HEK293 (cell line): ENCODE measurements at regions not wholly inside any gene's neighbourhood (a gene's known extent, or its start where the extent isn't known, plus 50 kb on each side); places are given as distances from the start of the nearest gene placed in this dataset.

ENCODE experiments used
- CTCF ChIA-PET: fragments of 350-600 bp; formaldehyde crosslinking; extraction: SDS; loops from one replicate; lab custom pipeline; 2021; ENCODE audit warnings: antibody characterized with exemption; lab: Yijun Ruan, JAX
- POLR2A ChIA-PET: fragments of 300-600 bp; formaldehyde crosslinking; extraction: SDS; loops from one replicate; lab custom pipeline; 2020; ENCODE audit warnings: antibody characterized with exemption, inconsistent platforms; lab: Yijun Ruan, JAX
- H3K27ac ChIP-seq: fragments of 200-500 bp; sonication (Bioruptor generic); 2 replicates; pipeline ENCODE4 v1.5.1; 2014; ENCODE audit warnings: low read depth, low read length, control low read depth, inconsistent platforms; ENCODE audit errors: extremely low read depth
- H3K36me3 ChIP-seq, 2 experiments: fragments of 200-500 bp in 1 of 2; sonication (Bioruptor generic) in 1 of 2; 1 replicate in 1 of 2; 2 replicates in 1 of 2; pipeline ENCODE4 v1.5.1; 2014 to 2017; ENCODE audit warnings: inconsistent platforms in 2 of 2, low read length in 2 of 2; ENCODE audit not compliant: control insufficient read depth in 2 of 2, insufficient read depth in 1 of 2
- H3K4me1 ChIP-seq: fragments of 200-500 bp; sonication (Bioruptor generic); 2 replicates; pipeline ENCODE4 v1.5.1; 2014; ENCODE audit warnings: mild to moderate bottlenecking, low read length, inconsistent platforms; ENCODE audit not compliant: control insufficient read depth, insufficient read depth
- H3K4me3 ChIP-seq: 2 replicates; pipeline ENCODE4 v1.5.1; 2011; ENCODE audit warnings: low read depth, mild to moderate bottlenecking, control low read depth, low read length, moderate library complexity
- H3K9me3 ChIP-seq: fragments of 200-500 bp; sonication (Bioruptor generic); 2 replicates; pipeline ENCODE4 v1.5.1; 2014; ENCODE audit warnings: low read depth, low read length, inconsistent platforms; ENCODE audit not compliant: control insufficient read depth, insufficient read depth
- BCL11A ChIP-seq: fragments of 450-650 bp; formaldehyde crosslinking; IDR thresholded peaks from 2 replicates; pipeline ENCODE4 v1.5.1; 2016; ENCODE audit warnings: low read depth, missing biosample characterization, missing genetic modification characterization
- GFI1B ChIP-seq: fragments of 450-650 bp; formaldehyde crosslinking; IDR thresholded peaks from 2 replicates; pipeline ENCODE4 v1.5.1; 2016; ENCODE audit warnings: missing biosample characterization, missing genetic modification characterization
- GLI2 ChIP-seq: fragments of 450-650 bp; formaldehyde crosslinking; IDR thresholded peaks from 2 replicates; pipeline ENCODE4; 2017; ENCODE audit warnings: missing biosample characterization, missing genetic modification characterization, low read depth, borderline replicate concordance
- GLIS2 ChIP-seq: fragments of 450-650 bp; formaldehyde crosslinking; IDR thresholded peaks from 2 replicates; pipeline ENCODE4 v1.5.1; 2016; ENCODE audit warnings: missing biosample characterization, missing genetic modification characterization
- KLF8 ChIP-seq: fragments of 450-650 bp; formaldehyde crosslinking; IDR thresholded peaks from 2 replicates; pipeline ENCODE4 v1.5.1; 2016; ENCODE audit warnings: missing biosample characterization, missing genetic modification characterization
- KLF9 ChIP-seq: fragments of 450-650 bp; formaldehyde crosslinking; IDR thresholded peaks from 2 replicates; pipeline ENCODE4 v1.5.1; 2016; ENCODE audit warnings: missing biosample characterization, missing genetic modification characterization, low read depth
- MYNN ChIP-seq: fragments of 450-650 bp; formaldehyde crosslinking; IDR thresholded peaks from 2 replicates; pipeline ENCODE4 v1.5.1; 2016; ENCODE audit warnings: missing biosample characterization, missing genetic modification characterization, borderline replicate concordance
- OSR2 ChIP-seq: fragments of 450-650 bp; formaldehyde crosslinking; IDR thresholded peaks from 2 replicates; pipeline ENCODE4 v1.5.1; 2016; ENCODE audit warnings: missing biosample characterization, missing genetic modification characterization
- REPIN1 ChIP-seq: fragments of 450-650 bp; formaldehyde crosslinking; IDR thresholded peaks from 2 replicates; pipeline ENCODE4 v1.5.1; 2017; ENCODE audit warnings: missing biosample characterization, missing genetic modification characterization, low read depth
- SCRT1 ChIP-seq: fragments of 450-650 bp; formaldehyde crosslinking; IDR thresholded peaks from 2 replicates; pipeline ENCODE4 v1.5.1; 2016; ENCODE audit warnings: missing biosample characterization, missing genetic modification characterization, borderline replicate concordance
- ZBTB17 ChIP-seq: fragments of 450-650 bp; formaldehyde crosslinking; IDR thresholded peaks from 2 replicates; pipeline ENCODE4 v1.5.1; 2016; ENCODE audit warnings: missing biosample characterization, missing genetic modification characterization
- ZBTB48 ChIP-seq: fragments of 450-650 bp; formaldehyde crosslinking; IDR thresholded peaks from 2 replicates; pipeline ENCODE4 v1.5.1; 2016; ENCODE audit warnings: missing biosample characterization, missing genetic modification characterization
- ZNF114 ChIP-seq: fragments of 450-650 bp; formaldehyde crosslinking; IDR thresholded peaks from 2 replicates; pipeline ENCODE4 v1.5.0; 2017; ENCODE audit warnings: missing biosample characterization, missing genetic modification characterization
- ZNF146 ChIP-seq: fragments of 450-650 bp; formaldehyde crosslinking; IDR thresholded peaks from 2 replicates; pipeline ENCODE4 v1.5.1; 2016; ENCODE audit warnings: missing biosample characterization, missing genetic modification characterization
- ZNF2 ChIP-seq: fragments of 450-650 bp; formaldehyde crosslinking; IDR thresholded peaks from 2 replicates; pipeline ENCODE4 v1.5.1; 2016; ENCODE audit warnings: missing biosample characterization, missing genetic modification characterization
- ZNF311 ChIP-seq: fragments of 450-650 bp; formaldehyde crosslinking; IDR thresholded peaks from 2 replicates; pipeline ENCODE4 v1.5.1; 2017; ENCODE audit warnings: missing biosample characterization, missing genetic modification characterization, borderline replicate concordance
- ZNF324 ChIP-seq: fragments of 450-650 bp; formaldehyde crosslinking; IDR thresholded peaks from 2 replicates; pipeline ENCODE4 v1.5.1; 2016; ENCODE audit warnings: missing biosample characterization, missing genetic modification characterization
- ZNF391 ChIP-seq: fragments of 450-650 bp; formaldehyde crosslinking; IDR thresholded peaks from 2 replicates; pipeline ENCODE4 v1.5.1; 2016; ENCODE audit warnings: low read depth, missing biosample characterization, missing genetic modification characterization, borderline replicate concordance
- ZNF416 ChIP-seq: fragments of 450-650 bp; formaldehyde crosslinking; IDR thresholded peaks from 2 replicates; pipeline ENCODE4 v1.5.1; 2016; ENCODE audit warnings: missing biosample characterization, missing genetic modification characterization
- ZNF473 ChIP-seq: fragments of 450-650 bp; formaldehyde crosslinking; IDR thresholded peaks from 2 replicates; pipeline ENCODE4 v1.5.1; 2017; ENCODE audit warnings: missing biosample characterization, missing genetic modification characterization
- ZNF510 ChIP-seq: fragments of 450-650 bp; formaldehyde crosslinking; IDR thresholded peaks from 2 replicates; pipeline ENCODE4 v1.5.1; 2018; ENCODE audit warnings: mild to moderate bottlenecking, missing genetic modification characterization, missing biosample characterization; ENCODE audit not compliant: insufficient replicate concordance
- ZNF544 ChIP-seq: fragments of 450-650 bp; formaldehyde crosslinking; IDR thresholded peaks from 2 replicates; pipeline ENCODE4 v1.5.0; 2017; ENCODE audit warnings: missing biosample characterization, missing genetic modification characterization
- ZNF654 ChIP-seq: fragments of 450-650 bp; formaldehyde crosslinking; IDR thresholded peaks from 2 replicates; pipeline ENCODE4 v1.5.1; 2016; ENCODE audit warnings: low read depth, missing biosample characterization, missing genetic modification characterization
- ZNF670 ChIP-seq: fragments of 450-650 bp; formaldehyde crosslinking; IDR thresholded peaks from 2 replicates; pipeline ENCODE4 v1.5.1; 2016; ENCODE audit warnings: missing biosample characterization, missing genetic modification characterization, low read depth
- TF ChIP-seq, protein P1 (sequence below): fragments of 450-650 bp; formaldehyde crosslinking; IDR thresholded peaks from 2 replicates; pipeline ENCODE4 v1.5.1; 2016; ENCODE audit warnings: missing biosample characterization, missing genetic modification characterization
- TF ChIP-seq, protein P2 (sequence below): fragments of 450-650 bp; formaldehyde crosslinking; IDR thresholded peaks from 2 replicates; pipeline ENCODE4 v1.5.1; 2016; ENCODE audit warnings: missing biosample characterization, missing genetic modification characterization, low read depth
- TF ChIP-seq, protein P3 (sequence below): IDR thresholded peaks from 2 replicates; pipeline ENCODE4 v1.6.1; 2011; ENCODE audit warnings: mild to moderate bottlenecking, low read depth, low read length, borderline replicate concordance
- TF ChIP-seq, protein P4 (sequence below): fragments of 450-650 bp; formaldehyde crosslinking; IDR thresholded peaks from 2 replicates; pipeline ENCODE4 v1.5.1; 2016; ENCODE audit warnings: missing biosample characterization, missing genetic modification characterization
- TF ChIP-seq, protein P5 (sequence below): fragments of 450-650 bp; formaldehyde crosslinking; IDR thresholded peaks from 2 replicates; pipeline ENCODE4 v1.5.1; 2017; ENCODE audit warnings: missing biosample characterization, missing genetic modification characterization

DNA sequence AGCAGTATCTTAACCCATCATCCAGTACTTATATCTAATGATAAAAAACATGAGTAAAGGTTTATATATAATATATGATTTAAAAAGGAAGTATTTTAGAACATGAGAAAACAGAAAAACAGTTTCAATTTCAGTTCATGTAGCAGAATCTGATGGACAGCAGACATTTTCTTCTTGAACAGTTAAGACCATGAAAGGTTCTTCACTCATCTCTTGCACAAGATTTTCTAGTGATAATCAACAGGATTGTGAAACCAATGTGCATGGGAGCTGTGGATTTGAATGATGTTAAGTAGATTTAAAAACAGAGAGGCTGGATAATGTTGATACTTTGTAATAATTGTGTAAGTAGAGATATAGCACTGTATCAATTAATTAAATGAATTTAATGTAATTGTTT lies 1297.6 kb downstream of the BRINP3 start (continued):
- TF ChIP-seq, protein P1, sequence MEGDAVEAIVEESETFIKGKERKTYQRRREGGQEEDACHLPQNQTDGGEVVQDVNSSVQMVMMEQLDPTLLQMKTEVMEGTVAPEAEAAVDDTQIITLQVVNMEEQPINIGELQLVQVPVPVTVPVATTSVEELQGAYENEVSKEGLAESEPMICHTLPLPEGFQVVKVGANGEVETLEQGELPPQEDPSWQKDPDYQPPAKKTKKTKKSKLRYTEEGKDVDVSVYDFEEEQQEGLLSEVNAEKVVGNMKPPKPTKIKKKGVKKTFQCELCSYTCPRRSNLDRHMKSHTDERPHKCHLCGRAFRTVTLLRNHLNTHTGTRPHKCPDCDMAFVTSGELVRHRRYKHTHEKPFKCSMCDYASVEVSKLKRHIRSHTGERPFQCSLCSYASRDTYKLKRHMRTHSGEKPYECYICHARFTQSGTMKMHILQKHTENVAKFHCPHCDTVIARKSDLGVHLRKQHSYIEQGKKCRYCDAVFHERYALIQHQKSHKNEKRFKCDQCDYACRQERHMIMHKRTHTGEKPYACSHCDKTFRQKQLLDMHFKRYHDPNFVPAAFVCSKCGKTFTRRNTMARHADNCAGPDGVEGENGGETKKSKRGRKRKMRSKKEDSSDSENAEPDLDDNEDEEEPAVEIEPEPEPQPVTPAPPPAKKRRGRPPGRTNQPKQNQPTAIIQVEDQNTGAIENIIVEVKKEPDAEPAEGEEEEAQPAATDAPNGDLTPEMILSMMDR (tag by site-specific recombination): no peak
- TF ChIP-seq ZNF391 (tag by site-specific recombination) (no peak), KLF9 (tag by site-specific recombination) (no peak), ZNF311 (tag by site-specific recombination) (no peak), SCRT1 (no peak), ZNF654 (tag by site-specific recombination) (no peak), REPIN1 (tag by site-specific recombination) (no peak), ZNF473 (tag by site-specific recombination) (no peak)
- TF ChIP-seq, protein P2, sequence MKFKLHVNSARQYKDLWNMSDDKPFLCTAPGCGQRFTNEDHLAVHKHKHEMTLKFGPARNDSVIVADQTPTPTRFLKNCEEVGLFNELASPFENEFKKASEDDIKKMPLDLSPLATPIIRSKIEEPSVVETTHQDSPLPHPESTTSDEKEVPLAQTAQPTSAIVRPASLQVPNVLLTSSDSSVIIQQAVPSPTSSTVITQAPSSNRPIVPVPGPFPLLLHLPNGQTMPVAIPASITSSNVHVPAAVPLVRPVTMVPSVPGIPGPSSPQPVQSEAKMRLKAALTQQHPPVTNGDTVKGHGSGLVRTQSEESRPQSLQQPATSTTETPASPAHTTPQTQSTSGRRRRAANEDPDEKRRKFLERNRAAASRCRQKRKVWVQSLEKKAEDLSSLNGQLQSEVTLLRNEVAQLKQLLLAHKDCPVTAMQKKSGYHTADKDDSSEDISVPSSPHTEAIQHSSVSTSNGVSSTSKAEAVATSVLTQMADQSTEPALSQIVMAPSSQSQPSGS (tag by site-specific recombination): no peak

DNA sequence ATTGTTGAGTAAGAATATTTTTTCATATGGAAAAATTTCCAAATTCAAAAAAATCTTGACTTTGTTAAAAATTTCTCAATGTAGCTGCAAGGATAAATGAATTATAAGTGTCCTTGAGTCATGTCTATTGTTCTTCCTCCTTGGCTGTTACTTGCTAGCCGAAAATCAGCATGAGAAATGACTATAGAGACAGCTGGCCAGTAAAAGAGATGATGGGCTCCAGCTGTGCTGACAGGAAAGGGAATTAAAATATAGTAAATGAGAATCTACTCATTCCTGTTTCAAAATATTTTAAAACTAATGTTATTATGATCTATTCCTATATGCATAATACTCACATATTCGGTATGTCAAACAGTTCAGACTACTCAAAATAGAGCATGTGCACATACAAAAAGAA lies 1292.6 kb downstream of the BRINP3 start:
- POLR2A ChIA-PET: no interaction called here
- TF ChIP-seq ZNF114 (no peak), ZNF324 (no peak), ZNF544 (no peak), BCL11A (tag by site-specific recombination) (no peak), ZNF510 (no peak), ZNF670 (tag by site-specific recombination) (no peak), KLF8 (no peak), GFI1B (tag by site-specific recombination) (no peak), ZNF2 (no peak), GLIS2 (no peak), OSR2 (no peak), ZNF146 (tag by site-specific recombination) (no peak), ZBTB17 (tag by site-specific recombination) (no peak), ZBTB48 (tag by site-specific recombination) (no peak), ZNF416 (tag by site-specific recombination) (no peak), MYNN (tag by site-specific recombination) (no peak), GLI2 (no peak)
- TF ChIP-seq, protein P3, sequence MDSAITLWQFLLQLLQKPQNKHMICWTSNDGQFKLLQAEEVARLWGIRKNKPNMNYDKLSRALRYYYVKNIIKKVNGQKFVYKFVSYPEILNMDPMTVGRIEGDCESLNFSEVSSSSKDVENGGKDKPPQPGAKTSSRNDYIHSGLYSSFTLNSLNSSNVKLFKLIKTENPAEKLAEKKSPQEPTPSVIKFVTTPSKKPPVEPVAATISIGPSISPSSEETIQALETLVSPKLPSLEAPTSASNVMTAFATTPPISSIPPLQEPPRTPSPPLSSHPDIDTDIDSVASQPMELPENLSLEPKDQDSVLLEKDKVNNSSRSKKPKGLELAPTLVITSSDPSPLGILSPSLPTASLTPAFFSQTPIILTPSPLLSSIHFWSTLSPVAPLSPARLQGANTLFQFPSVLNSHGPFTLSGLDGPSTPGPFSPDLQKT: no peak
- TF ChIP-seq, protein P4, sequence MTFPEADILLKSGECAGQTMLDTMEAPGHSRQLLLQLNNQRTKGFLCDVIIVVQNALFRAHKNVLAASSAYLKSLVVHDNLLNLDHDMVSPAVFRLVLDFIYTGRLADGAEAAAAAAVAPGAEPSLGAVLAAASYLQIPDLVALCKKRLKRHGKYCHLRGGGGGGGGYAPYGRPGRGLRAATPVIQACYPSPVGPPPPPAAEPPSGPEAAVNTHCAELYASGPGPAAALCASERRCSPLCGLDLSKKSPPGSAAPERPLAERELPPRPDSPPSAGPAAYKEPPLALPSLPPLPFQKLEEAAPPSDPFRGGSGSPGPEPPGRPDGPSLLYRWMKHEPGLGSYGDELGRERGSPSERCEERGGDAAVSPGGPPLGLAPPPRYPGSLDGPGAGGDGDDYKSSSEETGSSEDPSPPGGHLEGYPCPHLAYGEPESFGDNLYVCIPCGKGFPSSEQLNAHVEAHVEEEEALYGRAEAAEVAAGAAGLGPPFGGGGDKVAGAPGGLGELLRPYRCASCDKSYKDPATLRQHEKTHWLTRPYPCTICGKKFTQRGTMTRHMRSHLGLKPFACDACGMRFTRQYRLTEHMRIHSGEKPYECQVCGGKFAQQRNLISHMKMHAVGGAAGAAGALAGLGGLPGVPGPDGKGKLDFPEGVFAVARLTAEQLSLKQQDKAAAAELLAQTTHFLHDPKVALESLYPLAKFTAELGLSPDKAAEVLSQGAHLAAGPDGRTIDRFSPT (tag by site-specific recombination): no peak
- TF ChIP-seq, protein P5, sequence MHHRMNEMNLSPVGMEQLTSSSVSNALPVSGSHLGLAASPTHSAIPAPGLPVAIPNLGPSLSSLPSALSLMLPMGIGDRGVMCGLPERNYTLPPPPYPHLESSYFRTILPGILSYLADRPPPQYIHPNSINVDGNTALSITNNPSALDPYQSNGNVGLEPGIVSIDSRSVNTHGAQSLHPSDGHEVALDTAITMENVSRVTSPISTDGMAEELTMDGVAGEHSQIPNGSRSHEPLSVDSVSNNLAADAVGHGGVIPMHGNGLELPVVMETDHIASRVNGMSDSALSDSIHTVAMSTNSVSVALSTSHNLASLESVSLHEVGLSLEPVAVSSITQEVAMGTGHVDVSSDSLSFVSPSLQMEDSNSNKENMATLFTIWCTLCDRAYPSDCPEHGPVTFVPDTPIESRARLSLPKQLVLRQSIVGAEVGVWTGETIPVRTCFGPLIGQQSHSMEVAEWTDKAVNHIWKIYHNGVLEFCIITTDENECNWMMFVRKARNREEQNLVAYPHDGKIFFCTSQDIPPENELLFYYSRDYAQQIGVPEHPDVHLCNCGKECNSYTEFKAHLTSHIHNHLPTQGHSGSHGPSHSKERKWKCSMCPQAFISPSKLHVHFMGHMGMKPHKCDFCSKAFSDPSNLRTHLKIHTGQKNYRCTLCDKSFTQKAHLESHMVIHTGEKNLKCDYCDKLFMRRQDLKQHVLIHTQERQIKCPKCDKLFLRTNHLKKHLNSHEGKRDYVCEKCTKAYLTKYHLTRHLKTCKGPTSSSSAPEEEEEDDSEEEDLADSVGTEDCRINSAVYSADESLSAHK (tag by site-specific recombination): no peak
- Histone ChIP-seq H3K36me3 (no peaks in the 10 kb centered on the region), H3K27ac (no peak overlapping the region), H3K4me1 (no peaks in the 10 kb centered on the region), H3K9me3 (no peaks in the 10 kb centered on the region), H3K4me3 (no peak overlapping the region)
- CTCF ChIA-PET: no interaction called here
